ENCODE measurements at regions not wholly inside any gene's neighbourhood (a gene's known extent, or its start where the extent isn't known, plus 50 kb on each side); places are given as distances from the start of the nearest gene placed in this dataset.

DNA sequence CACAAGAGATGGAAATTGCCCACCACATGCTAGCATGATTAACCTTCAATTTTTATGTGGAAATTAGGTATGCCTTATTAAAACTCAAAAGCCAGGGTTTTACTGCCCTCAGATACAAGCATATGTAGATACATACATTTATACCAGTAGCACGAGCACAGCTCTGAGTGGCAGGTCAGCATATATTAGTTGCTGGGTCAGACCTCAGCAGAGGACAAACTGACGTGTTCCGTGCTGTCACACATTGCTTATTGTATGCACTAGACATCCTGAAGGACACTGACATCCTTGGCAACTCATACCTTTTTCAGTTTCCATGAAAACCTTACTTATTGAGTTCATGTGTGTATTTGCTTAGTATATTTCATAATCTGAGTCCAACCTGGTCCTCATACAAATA lies 307.7 kb downstream of the TLE1 start:
- TF ChIP-seq CTCF (conservative IDR thresholded peaks at IDR 0.05), result no peak
- no peak for TF ChIP-seq ZFX (IDR thresholded peaks at IDR 0.05)

Data from C4-2B (cell line).